HG02840 (cell line): ENCODE measurements at regions not wholly inside any gene's neighbourhood (a gene's known extent, or its start where the extent isn't known, plus 50 kb on each side); places are given as distances from the start of the nearest gene placed in this dataset.

Experiments
- ATAC-seq: cut with Tn5 transposase; IDR thresholded peaks from one replicate; pipeline ENCODE4 v1.9.1; 2021; ENCODE audit warnings: mild to moderate bottlenecking, moderate library complexity, moderate number of reproducible peaks; ENCODE audit not compliant: unreplicated experiment, low FRiP score

- no peak for ATAC-seq
Observed at GRCh38 chr12:115348301-115348700, 664.3 kb upstream of the TBX3 start.

- ATAC-seq = no peak
Observed at GRCh38 chr12:115343601-115344000, 659.6 kb upstream of the TBX3 start.

- ATAC-seq = no peak
Observed at GRCh38 chr12:115343008-115343407, 659.0 kb upstream of the TBX3 start.

- ATAC-seq = no peak
Observed at GRCh38 chr12:115341442-115341841, 657.5 kb upstream of the TBX3 start.

GRCh38 chr12:115338566-115339294, 654.8 kb upstream of the TBX3 start:
- ATAC-seq = no peak

- no peak for ATAC-seq
Observed at GRCh38 chr12:115337693-115338543, 653.9 kb upstream of the TBX3 start.

- ATAC-seq = no peak
Observed at GRCh38 chr12:115336506-115336905, 652.5 kb upstream of the TBX3 start.

- ATAC-seq = no peak
Observed at GRCh38 chr12:115335594-115335993, 651.6 kb upstream of the TBX3 start.

- no peak for ATAC-seq
Observed at GRCh38 chr12:115335048-115335447, 651.1 kb upstream of the TBX3 start.

- no peak for ATAC-seq
Observed at GRCh38 chr12:115332945-115333344, 649.0 kb upstream of the TBX3 start.

GRCh38 chr12:115325858-115326257, 641.9 kb upstream of the TBX3 start:
- no peak for ATAC-seq

- no peak for ATAC-seq
Observed at GRCh38 chr12:115324949-115325593, 641.1 kb upstream of the TBX3 start.

- ATAC-seq = no peak
Observed at GRCh38 chr12:115323223-115323905, 639.4 kb upstream of the TBX3 start.

- ATAC-seq = no peak
Observed at GRCh38 chr12:115322275-115322674, 638.3 kb upstream of the TBX3 start.

GRCh38 chr12:115320967-115321366, 637.0 kb upstream of the TBX3 start:
- ATAC-seq = no peak

- no peak for ATAC-seq
Observed at GRCh38 chr12:115320451-115320850, 636.5 kb upstream of the TBX3 start.

- no peak for ATAC-seq
Observed at GRCh38 chr12:115319446-115320040, 635.6 kb upstream of the TBX3 start.

GRCh38 chr12:115313929-115314328, 630.0 kb upstream of the TBX3 start:
- ATAC-seq = no peak

- ATAC-seq = no peak
Observed at GRCh38 chr12:115312901-115313300, 628.9 kb upstream of the TBX3 start.

- no peak for ATAC-seq
Observed at GRCh38 chr12:115311875-115312274, 627.9 kb upstream of the TBX3 start.
